LNCaP clone FGC (cell line): ENCODE measurements at regions not wholly inside any gene's neighbourhood (a gene's known extent, or its start where the extent isn't known, plus 50 kb on each side); places are given as distances from the start of the nearest gene placed in this dataset.
"Not testable (repeated sequence)": the region's sequence is repeated elsewhere in the genome, so short reads cannot be mapped to it uniquely, and the experiment has no call there.

Experiments used
- DNase-seq: peaks from one replicate; pipeline ENCODE4 v3.0.0-alpha.2; 2011; ENCODE audit warnings: low read depth
- H3K4me3 ChIP-seq: 2 replicates; pipeline ENCODE4 v1.5.1; 2011; ENCODE audit warnings: mild to moderate bottlenecking, low read depth, low read length, control low read depth
- TF ChIP-seq, protein P1 (sequence below): IDR thresholded peaks from 2 replicates; pipeline ENCODE4 v1.5.1; 2012; ENCODE audit warnings: mild to moderate bottlenecking; ENCODE audit not compliant: control insufficient read depth, insufficient read depth; ENCODE audit errors: extremely low read depth

DNA sequence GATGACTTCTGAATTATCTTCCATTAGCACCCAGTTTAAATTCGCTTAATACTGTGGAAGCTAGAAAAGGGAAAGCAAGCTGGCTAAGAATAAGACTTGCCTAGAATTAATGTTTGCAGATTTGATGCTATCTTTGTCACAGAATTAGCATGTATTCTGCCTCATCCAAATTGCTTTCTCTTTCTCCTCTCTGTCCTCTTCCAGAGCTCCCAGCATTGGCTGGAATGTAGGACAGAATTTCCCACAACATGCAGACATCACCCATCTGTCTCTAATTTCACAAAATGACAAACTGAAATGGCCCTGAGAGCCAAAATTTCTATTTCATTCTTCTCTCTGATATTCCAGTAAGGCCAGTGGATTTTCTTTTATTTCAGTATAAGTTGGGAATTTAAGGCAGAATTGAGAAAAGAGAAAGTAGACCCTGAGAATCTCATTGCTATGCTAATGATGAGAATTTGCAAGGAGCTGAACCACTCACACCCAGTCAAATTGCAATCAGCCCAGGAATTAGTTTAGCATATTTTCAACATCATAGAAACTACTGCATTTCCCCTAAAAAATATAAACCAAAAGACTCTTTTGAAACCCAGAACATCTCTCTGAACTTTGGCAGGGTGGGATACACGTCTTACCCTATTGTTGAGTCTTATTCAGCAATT is 188.8 kb downstream of the RCHY1 start:
- DNase-seq = no peak
- H3K4me3 ChIP-seq = no peak overlapping the region
- TF ChIP-seq, protein P1, sequence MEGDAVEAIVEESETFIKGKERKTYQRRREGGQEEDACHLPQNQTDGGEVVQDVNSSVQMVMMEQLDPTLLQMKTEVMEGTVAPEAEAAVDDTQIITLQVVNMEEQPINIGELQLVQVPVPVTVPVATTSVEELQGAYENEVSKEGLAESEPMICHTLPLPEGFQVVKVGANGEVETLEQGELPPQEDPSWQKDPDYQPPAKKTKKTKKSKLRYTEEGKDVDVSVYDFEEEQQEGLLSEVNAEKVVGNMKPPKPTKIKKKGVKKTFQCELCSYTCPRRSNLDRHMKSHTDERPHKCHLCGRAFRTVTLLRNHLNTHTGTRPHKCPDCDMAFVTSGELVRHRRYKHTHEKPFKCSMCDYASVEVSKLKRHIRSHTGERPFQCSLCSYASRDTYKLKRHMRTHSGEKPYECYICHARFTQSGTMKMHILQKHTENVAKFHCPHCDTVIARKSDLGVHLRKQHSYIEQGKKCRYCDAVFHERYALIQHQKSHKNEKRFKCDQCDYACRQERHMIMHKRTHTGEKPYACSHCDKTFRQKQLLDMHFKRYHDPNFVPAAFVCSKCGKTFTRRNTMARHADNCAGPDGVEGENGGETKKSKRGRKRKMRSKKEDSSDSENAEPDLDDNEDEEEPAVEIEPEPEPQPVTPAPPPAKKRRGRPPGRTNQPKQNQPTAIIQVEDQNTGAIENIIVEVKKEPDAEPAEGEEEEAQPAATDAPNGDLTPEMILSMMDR = no peak

DNA sequence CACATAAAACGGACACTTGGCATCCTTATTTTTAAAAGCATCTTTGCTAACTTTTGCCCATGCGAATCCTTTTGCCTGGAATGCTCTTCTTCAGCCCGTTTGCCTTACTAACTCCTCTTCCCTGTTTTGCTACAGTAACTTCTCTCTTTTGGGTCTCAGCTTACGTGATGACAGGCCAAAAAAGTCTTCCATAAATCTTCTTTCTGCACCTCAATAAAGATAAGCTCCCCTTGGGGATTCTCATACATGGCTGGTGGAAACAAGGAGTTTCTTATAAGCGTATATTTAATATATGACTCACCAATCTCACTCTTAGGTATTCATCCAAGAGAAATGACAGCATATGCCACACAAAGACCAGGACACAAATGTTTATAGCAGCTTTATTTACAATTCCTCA is 192.7 kb downstream of the RCHY1 start:
- no peak overlapping the region for H3K4me3 ChIP-seq
- DNase-seq = no peak

DNA sequence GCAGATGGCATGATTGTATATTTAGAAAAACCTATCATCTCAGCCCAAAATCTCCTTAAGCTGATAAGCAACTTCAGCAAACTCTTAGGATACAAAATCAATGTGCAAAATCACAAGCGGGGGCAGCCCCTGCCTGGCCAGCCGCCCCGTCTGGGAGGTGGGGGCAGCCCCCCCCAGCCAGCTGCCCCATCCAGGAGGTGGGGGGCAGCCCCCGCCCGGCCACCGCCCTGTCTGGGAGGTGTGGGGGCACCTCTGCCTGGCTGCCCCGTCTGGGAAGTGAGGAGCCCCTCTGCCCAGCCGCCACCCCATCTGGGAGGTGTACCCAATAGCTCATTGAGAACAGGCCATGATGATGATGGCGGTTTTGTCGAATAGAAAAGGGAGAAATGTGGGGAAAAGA is 196.6 kb downstream of the RCHY1 start:
- not testable (repeated sequence) for H3K4me3 ChIP-seq, DNase-seq

More for the DNA sequence above, 192.7 kb downstream of the RCHY1 start:
- TF ChIP-seq, protein P1 = no peak

DNA sequence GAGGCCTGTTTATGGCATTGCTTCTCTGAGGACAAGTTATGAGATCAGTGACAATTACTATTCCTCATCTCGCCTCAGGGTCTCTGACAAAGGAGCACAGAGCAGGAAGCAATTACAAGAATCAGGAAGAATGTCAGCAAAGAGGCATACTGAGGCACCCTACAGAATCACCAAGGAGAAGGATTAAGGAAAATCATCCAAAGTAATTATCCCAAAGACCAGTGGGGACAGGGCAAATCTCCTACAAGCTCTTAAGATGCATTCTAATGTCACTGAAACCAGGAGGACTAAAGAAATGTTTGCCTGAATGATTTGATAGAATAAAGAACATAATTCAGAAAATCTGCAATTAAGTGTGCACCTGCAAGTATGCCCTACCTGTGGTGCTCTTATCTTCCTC is 206.2 kb downstream of the RCHY1 start:
- DNase-seq = no peak
- TF ChIP-seq, protein P1 = no peak
- H3K4me3 ChIP-seq = no peak overlapping the region

DNA sequence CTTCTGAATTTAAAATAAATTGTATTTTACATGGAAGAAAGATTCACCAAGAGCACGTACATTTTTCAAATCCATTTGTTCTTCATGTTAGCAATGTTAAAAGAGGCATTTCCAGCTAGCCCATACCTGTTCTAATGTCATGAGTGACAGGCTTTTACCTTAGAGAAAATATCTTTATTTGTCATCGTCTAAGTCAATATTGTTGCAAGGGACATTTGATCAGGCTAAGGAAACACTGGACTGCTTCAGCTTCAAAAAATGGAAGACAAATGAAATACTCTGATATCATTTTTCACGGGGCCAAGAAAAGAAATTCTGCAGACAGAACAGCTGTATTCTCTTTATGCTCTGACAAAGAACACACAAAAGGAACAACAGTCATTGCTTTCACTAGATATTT is 207.7 kb downstream of the RCHY1 start:
- TF ChIP-seq, protein P1 = no peak
- peak; percentile 55 for DNase-seq
- H3K4me3 ChIP-seq = no peak overlapping the region

DNA sequence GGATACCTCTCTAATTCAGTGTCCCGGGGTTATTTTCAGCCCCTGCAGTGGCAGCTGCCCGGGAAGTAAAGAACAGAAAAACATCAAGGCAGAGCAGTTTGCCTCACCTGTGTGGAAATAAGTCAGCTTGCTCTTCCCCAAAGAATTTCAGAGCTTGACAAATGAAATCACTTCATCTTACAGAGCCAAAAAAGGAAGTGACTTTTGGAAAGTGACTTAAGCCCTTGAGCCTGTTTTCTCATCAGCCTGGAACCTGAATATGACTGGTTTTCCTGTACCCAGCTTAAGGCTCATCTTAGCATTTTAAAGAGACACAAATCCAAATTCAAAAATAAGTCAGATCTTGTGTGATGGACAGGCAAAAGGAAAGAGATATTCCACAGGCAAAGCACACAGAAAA is 211.6 kb downstream of the RCHY1 start:
- TF ChIP-seq, protein P1 = no peak
- DNase-seq = no peak
- no peak overlapping the region for H3K4me3 ChIP-seq

DNA sequence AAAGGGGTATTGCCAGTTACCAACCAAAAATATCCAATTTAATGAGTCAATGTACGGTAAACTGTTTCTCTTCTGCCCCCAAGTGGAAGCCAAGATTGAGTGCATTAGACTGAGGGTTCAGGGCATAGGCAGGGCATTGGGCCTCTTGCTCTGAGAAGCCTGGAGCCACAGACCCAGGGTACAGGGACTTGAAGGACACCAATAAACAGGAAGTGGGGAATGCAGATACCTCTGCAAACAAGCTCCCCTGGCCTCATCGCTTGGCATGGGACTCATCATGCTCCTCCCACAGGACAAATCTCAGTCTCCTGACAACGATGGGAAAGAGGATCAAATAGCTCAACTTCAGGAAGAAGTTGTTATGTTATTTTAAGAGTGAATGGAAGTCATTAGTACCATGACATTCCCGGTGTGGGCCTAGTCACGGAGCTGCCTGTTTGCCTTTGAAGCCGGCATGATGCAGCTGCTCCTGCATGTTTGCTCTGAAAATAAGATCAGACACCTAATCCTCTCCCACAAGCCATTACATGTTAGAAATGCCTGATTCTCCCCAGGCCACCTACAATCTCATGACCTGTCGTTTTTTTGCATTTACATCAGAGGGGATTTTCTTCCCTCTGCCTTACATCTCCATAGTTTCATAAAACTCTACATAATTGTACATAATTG is 224.2 kb downstream of the RCHY1 start:
- TF ChIP-seq, protein P1 = peak; percentile 66
- H3K4me3 ChIP-seq = no peak overlapping the region
- no peak for DNase-seq
